GM21526 (cell line): ENCODE measurements at regions not wholly inside any gene's neighbourhood (a gene's known extent, or its start where the extent isn't known, plus 50 kb on each side); places are given as distances from the start of the nearest gene placed in this dataset.

Experiments
- ATAC-seq: cut with Tn5 transposase; IDR thresholded peaks from one replicate; pipeline ENCODE4 v1.9.1; 2021; ENCODE audit warnings: moderate library complexity; ENCODE audit not compliant: unreplicated experiment, low FRiP score

DNA sequence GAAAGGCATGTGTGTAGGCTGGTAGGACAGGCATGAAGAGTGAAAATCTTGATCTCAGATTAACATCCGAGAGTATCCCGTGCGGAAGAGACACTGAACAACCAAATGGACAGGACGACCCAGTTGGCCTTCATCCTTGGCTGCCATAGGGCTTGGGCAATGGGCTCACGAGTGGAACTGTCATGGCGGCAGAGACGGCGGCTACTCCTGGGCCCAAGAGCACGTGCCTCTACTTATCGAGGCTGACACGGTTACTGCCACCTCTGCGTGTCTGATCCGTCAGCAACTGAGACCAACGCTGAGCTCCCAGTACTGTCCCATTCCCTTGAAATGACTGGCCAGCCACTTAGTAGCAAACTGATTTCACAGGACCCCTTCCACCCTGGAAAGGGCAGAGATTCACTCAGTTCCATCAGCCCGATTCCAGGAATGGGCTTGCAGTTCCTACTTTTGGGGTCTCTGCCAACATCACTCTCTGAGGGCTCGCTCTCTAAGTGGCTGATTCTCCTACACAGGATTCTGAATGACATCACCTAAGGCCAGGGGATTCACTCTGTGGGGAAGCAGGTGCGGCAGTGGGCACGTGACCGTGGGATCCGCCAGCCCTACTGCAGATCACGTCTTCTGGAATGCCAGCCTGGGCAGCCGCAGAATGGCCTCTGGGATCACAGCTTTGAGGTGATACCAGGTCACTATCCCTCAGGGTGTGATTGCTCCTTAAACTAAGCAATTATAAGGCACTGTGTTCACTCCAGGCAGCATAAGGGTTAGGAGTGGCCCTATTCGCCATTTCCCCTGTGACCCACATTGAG lies 97.8 kb downstream of the RPS6KA4 start:
- no peak for ATAC-seq

DNA sequence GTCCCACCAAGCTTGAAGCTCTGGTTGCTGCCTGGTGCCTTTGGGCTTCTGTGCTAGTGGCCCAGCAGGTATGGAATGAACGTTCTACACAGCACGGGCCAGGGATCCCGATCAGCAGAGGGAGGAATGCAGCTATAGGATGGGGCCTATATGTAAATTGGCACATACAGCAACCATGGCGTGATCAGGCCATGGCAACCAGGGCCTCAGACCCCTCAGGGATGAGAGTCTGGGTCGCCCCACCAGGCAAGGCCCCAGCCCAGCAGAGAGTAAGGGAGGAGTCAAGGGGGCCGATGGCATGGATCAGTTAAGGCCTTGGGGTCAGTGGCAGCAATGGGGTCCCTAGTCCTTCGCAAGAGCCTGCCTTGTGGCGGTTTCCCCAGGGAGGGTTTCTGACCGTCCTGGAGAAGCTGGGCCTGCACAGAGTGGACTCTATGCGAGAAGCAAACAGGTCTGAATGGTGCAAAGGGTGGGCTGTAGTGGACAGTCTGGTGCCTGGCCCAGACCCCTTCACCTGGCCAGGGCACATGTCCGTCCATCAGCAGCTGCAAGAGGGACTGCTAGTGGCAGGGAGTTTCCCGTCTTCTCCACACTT lies 98.2 kb upstream of the SLC22A11 start:
- no peak for ATAC-seq

- ATAC-seq, result no peak
Observed at GRCh38 chr11:64458997-64459396, 96.7 kb upstream of the SLC22A11 start.

DNA sequence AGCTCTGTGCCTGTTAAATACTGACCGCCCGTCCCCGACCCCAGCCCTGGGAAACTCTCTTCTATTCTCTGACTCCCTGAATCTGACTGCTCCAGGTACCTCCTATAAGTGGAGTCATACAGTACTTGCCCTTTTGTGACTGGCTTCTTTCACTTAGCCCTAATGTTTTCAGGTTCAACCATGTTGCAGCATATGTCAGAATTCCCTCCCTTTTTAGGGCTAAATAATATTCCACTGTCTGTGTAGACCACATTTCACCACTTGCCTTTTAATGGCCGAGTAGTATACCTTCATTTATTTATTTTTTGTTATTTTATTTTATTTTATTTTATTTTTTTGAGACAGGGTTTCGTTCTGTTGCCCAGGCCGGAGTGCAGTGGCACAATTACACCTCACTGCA lies 96.1 kb upstream of the SLC22A11 start:
- no peak for ATAC-seq

DNA sequence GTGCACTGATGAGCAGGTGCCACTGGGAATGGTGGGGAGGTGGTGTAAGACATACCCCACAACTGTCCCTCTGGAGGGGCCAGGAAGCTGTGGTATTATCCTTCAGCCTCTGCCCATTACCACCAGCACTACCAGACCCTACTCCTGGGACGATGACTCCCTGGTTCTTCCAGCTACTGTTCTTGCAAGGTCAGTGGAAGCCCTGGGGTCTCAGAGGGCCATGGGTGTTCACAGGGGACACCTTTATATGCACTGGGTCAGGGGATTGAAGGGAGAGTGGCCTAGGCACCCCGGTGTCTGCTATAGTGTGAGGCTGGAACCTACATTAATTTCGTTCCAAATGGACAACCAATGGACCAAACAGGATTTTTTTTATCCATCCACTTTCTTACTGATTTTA lies 94.7 kb upstream of the SLC22A11 start:
- no peak for ATAC-seq

DNA sequence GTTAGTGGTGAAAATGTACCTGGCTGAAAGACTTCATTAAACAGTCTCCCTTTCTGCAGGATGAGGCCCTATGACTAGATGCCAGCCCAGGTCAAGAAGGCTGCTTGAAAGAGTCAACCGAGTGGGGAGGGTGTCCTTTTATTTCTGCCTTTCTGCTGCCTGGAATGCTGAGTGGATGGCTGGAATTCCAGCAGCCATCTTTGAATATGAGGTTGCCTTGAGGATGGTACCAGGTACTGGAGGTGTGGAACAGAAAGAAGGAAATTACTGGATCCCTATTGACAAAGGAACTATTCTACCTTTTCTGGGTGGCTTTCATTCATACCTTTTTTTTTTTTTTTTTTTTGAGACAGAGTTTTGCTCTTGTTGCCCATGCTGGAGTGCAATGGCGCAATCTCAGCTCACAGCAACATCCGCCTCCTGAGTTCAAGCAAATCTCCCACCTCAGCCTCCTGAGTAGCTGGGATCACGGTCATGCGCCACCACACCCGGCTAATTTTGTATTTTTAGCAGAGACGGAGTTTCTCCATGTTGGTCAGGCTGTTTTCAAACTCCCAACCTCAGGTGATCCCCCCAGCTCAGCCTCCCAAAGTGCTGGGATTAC lies 89.5 kb upstream of the SLC22A11 start:
- ATAC-seq, result no peak

DNA sequence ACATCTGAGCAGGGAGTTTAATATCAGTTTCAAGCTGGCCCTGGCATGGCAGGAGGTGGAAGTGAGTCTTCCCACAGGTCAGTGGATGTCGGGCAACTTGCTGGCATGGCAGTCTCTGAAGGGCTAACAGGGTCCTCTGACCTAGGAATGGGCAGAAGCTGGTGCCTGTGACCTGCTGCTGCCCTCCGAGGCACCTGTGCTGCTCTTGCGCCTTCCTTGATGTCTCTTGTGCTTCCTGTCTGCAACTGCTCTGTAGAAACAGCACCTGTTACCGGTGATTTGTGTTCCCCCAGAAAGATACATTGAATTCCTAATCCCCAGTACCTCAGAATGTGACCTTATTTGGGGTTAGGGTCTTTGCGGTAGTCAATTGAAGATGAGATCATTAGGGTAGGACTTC lies 86.5 kb upstream of the SLC22A11 start:
- no peak for ATAC-seq

GRCh38 chr11:64472593-64473455 lies 82.9 kb upstream of the SLC22A11 start:
- ATAC-seq, result no peak

- ATAC-seq, result no peak
Observed at GRCh38 chr11:64474680-64475079, 81.1 kb upstream of the SLC22A11 start.

DNA sequence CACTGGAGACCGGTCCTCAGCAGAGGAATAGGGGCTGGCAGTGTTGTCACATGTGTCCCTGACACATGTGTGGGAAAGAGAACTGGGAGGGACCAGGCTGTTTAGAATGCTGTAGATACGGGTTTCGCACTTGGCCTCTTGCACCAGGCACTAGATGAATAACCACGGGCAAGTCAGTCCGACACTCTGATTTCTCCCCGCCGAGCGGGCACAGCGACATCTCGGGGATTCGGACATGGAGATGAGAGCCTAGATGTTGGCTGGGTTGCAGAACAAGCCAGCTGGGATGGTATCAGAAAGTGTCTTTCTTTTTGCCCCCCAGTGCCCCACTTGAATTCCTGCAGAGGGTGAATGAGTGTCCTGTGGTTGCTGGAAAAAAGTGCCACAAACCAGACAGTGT lies 80.6 kb upstream of the SLC22A11 start:
- no peak for ATAC-seq

GRCh38 chr11:64476881-64477280 lies 78.9 kb upstream of the SLC22A11 start:
- no peak for ATAC-seq

DNA sequence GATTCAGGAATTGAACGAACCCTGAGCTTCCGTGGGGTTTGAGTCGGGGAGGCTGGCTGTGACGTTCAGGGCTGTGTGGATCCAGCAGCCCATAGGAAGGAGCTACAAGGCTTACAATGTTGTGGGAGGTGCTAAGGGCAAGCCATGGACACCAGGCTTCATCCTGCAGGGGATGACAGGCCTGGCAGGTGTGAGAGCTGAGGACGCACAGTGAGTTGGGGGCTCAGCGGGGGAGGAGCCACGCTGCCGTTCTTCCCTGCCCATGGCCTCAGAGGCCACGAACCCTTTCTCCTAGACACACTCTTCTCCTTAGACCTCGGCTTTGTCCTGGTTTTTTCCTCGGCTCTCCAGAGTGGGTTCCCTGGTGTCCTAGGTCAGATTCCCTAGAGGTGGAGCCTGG lies 78.1 kb upstream of the SLC22A11 start:
- ATAC-seq, result no peak

GRCh38 chr11:64482588-64482987 lies 73.2 kb upstream of the SLC22A11 start:
- no peak for ATAC-seq

- ATAC-seq, result no peak
Observed at GRCh38 chr11:64484191-64485022, 71.3 kb upstream of the SLC22A11 start.

DNA sequence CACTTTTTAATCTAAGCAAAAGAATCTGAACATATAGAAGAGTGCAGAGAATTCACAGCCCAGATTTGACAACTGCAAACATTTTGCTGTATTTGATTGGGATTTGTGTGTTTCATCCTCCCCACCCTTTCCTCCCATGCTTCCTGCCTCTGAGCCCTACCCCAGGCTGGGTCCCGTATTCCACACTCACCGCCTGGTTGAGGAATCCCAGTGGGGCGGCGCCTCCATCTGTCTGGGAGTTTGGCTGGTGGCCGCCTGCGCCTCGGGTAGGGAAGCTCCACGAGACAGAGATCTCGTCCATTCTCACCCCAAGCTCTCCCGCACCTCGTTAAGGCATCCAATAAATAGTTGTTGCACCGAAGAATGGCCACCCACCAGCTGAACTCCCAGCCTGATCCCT lies 70.7 kb upstream of the SLC22A11 start:
- ATAC-seq, result no peak

GRCh38 chr11:64489831-64490441 lies 65.8 kb upstream of the SLC22A11 start:
- ATAC-seq, result no peak

DNA sequence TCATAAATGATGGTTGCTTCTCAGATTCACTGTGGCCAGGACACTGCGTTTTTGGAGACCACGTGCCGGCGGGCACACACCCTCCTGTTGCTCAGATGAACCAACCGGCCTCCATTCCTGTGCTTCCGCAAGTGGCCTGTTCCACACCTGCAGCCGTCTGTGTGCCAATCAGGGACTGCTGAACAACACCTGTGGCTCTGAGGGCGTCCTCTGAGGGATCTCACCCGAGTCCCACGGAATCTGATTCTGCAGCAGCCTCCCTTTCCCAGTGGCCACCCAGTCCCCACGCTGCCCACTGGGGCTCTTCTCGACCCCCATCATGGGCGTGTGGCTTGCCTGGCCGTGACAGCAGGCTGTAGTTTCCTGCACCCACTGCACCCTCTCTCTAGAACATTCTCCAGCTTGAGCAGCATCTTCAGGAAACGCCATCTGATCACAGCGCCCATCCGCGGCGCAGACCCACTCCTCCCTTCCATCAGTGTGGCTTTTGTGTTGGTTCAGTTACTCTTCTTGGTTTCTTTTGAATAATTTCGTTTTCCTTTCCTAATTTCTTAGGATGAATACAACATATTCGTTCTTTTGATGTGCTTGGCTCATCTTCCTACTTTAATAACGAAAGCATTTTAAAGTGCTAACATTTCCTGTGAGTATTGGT lies 65.1 kb upstream of the SLC22A11 start:
- ATAC-seq, result no peak

DNA sequence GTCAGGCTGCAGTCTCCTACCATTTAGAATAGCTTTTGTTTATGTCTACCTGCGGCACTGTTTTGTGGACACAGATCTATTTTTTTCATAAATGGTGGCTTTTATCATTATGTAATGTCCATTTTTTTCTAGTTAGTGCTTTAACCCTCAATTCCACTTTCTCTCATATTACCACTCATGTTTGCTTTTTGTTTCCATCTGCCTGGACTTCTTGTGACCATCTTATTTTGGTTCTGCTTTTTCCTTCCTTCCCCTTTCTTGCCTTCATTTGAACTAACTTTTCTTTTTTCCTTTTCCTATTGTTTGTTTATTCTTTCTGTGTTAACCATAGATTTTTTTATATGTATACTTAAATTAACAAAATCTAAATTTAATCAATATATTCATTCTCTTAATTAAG lies 63.2 kb upstream of the SLC22A11 start:
- no peak for ATAC-seq

- ATAC-seq, result no peak
Observed at GRCh38 chr11:64498136-64498535, 57.6 kb upstream of the SLC22A11 start.
